Right lobe of liver (tissue), 6 donors: ENCODE measurements at regions not wholly inside any gene's neighbourhood (a gene's known extent, or its start where the extent isn't known, plus 50 kb on each side); places are given as distances from the start of the nearest gene placed in this dataset.

Source experiments
- ATAC-seq, 4 donors: fragments of 200-7000 bp; cut with Tn5 transposase; one replicate each; pipeline ENCODE4 v1.9.1; 2020; ENCODE audit warnings: mild to moderate bottlenecking in 4 of 4, moderate library complexity in 4 of 4
- DNase-seq, 3 donors: peaks; one replicate each; pipeline ENCODE4 v3.0.0-alpha.2; 2020
- H3K27ac ChIP-seq, 3 donors: fragments of 200-600 bp; one replicate each; pipeline ENCODE4 v1.8.0; 2022
- H3K27me3 ChIP-seq, 2 donors: fragments of 200-600 bp; one replicate each; pipeline ENCODE4 v1.8.0; 2022
- H3K36me3 ChIP-seq, 4 donors: fragments of 200-600 bp; sonication (generic) in 1 of 4; one replicate each; pipeline versions ENCODE4 v1.5.1 to v1.8.0; 2017 to 2022; ENCODE audit warnings: control low read depth in 1 of 4
- H3K4me1 ChIP-seq, 4 donors: fragments of 200-600 bp; sonication (generic) in 1 of 4; one replicate each; pipeline versions ENCODE4 v1.5.1 to v1.8.0; 2017 to 2022; ENCODE audit warnings: control low read depth in 1 of 4
- H3K4me3 ChIP-seq, 3 donors: fragments of 200-600 bp; one replicate each; pipeline ENCODE4 v1.8.0; 2022
- H3K9me3 ChIP-seq, 4 donors: fragments of 200-600 bp; sonication (generic) in 1 of 4; one replicate each; pipeline versions ENCODE4 v1.5.1 to v1.8.0; 2017 to 2022; ENCODE audit warnings: control low read depth in 1 of 4
- POLR2A ChIP-seq: fragments of 450-650 bp; IDR thresholded peaks from one replicate; pipeline ENCODE4 v1.6.1; 2017; ENCODE audit warnings: antibody characterized with exemption, mild to moderate bottlenecking
- WGBS: methylation state at CpG from one replicate; pipeline ENCODE4 v1.1.6; 2018; ENCODE audit warnings: low coverage, low lambda C conversion rate; ENCODE audit not compliant: insufficient coverage; ENCODE audit errors: missing lambda C conversion rate; 5-methylcytosine and 5-hydroxymethylcytosine counted together
- intact Hi-C, 2 donors: fragments of 100-400 bp; cut with DNase I; formaldehyde crosslinking; loops; one replicate each; pipeline versions ENCODE4 v1.11.2 to v1.14.1; 2022
- TF ChIP-seq, protein P1 (sequence below), 4 donors: fragments of 200-600 bp in 3 of 4; fragments of 450-650 bp in 1 of 4; IDR thresholded peaks; one replicate each; pipeline versions ENCODE4 v1.5.1 to v1.8.0; 2016 to 2022; ENCODE audit warnings: antibody characterized with exemption in 4 of 4, mild to moderate bottlenecking in 2 of 4
- donor health status: DM: no; HTN: yes; CAD: no.
- donor health status: DM: no; HTN: no; CAD: no.
- donor health status: DM: no; HTN: no; CAD: no.
- donor health status: DM: no; HTN: yes; CAD: no.
- donor health status: DM: no; HTN: yes; CAD: no.

- H3K4me3 ChIP-seq, result no peak overlapping the region
- no peak for DNase-seq
- H3K27ac ChIP-seq, result no peak overlapping the region
- TF ChIP-seq POLR2A, result no peak
- TF ChIP-seq, protein P1, sequence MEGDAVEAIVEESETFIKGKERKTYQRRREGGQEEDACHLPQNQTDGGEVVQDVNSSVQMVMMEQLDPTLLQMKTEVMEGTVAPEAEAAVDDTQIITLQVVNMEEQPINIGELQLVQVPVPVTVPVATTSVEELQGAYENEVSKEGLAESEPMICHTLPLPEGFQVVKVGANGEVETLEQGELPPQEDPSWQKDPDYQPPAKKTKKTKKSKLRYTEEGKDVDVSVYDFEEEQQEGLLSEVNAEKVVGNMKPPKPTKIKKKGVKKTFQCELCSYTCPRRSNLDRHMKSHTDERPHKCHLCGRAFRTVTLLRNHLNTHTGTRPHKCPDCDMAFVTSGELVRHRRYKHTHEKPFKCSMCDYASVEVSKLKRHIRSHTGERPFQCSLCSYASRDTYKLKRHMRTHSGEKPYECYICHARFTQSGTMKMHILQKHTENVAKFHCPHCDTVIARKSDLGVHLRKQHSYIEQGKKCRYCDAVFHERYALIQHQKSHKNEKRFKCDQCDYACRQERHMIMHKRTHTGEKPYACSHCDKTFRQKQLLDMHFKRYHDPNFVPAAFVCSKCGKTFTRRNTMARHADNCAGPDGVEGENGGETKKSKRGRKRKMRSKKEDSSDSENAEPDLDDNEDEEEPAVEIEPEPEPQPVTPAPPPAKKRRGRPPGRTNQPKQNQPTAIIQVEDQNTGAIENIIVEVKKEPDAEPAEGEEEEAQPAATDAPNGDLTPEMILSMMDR (IDR thresholded peaks at IDR 0.05), result no peak
- no peaks in the 10 kb centered on the region for H3K9me3 ChIP-seq
- H3K4me1 ChIP-seq, result no peaks in the 10 kb centered on the region
- no peaks in the 10 kb centered on the region for H3K36me3 ChIP-seq
- 37% methylated on average over 2 of the region's 2 CpGs for WGBS
- intact Hi-C loops, result no loop called here
- no peak for ATAC-seq
- H3K27me3 ChIP-seq, result no peaks in the 10 kb centered on the region
These were observed 644.2 kb upstream of the SEMA6A start for GRCh38 chr5:117218789-117219188.

GRCh38 chr5:117212866-117213265 lies 638.2 kb upstream of the SEMA6A start:
- Histone ChIP-seq H3K27ac (no peak overlapping the region), H3K4me1 (no peaks in the 10 kb centered on the region), H3K36me3 (no peaks in the 10 kb centered on the region), H3K4me3 (no peak overlapping the region), H3K9me3 (no peaks in the 10 kb centered on the region), H3K27me3 (no peaks in the 10 kb centered on the region)
- TF ChIP-seq, protein P1 (IDR thresholded peaks at IDR 0.05), result no peak
- TF ChIP-seq POLR2A, result no peak
- intact Hi-C loops, result no loop called here
- 71% methylated on average over 1 of the region's 1 CpG for WGBS
- DNase-seq, result no peak
- ATAC-seq, result no peak

DNA sequence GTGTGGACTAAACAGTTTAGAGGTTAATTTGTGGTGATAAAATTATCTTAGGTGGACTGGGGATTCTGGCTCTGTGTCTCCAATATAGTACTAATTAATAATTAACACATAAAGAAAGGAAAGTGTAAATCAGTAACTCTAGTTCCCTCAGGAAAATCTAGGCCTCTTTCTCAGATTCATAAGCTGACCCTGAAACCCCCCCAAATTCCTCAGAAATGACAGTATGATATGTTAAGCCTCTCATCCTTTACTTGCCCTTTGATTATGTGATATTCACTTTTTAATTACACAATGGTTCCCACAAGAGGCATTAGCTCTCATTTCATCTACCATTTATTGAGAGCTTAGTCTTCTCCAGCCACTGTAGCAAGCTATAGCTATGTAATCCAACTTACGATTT lies 636.2 kb upstream of the SEMA6A start:
- intact Hi-C loops, result no loop called here
- no peak for DNase-seq
- ATAC-seq, result no peak
- H3K27me3 ChIP-seq, result no peaks in the 10 kb centered on the region
- TF ChIP-seq POLR2A, result no peak
- TF ChIP-seq, protein P1 (IDR thresholded peaks at IDR 0.05), result no peak
- H3K4me3 ChIP-seq, result no peak overlapping the region
- no peaks in the 10 kb centered on the region for H3K9me3 ChIP-seq
- H3K36me3 ChIP-seq, result no peaks in the 10 kb centered on the region
- WGBS, result 50% methylated on average over 1 of the region's 1 CpG
- H3K4me1 ChIP-seq, result no peaks in the 10 kb centered on the region
- no peak overlapping the region for H3K27ac ChIP-seq

GRCh38 chr5:117209479-117209878 lies 634.9 kb upstream of the SEMA6A start:
- TF ChIP-seq POLR2A, result no peak
- TF ChIP-seq, protein P1 (IDR thresholded peaks at IDR 0.05), result no peak
- ATAC-seq, result no peak
- no peak overlapping the region for H3K27ac ChIP-seq
- DNase-seq, result no peak
- no peaks in the 10 kb centered on the region for H3K9me3 ChIP-seq
- H3K27me3 ChIP-seq, result no peaks in the 10 kb centered on the region
- H3K36me3 ChIP-seq, result no peaks in the 10 kb centered on the region
- 73% methylated on average over 3 of the region's 3 CpGs for WGBS
- H3K4me3 ChIP-seq, result no peak overlapping the region
- intact Hi-C loops, result no loop called here
- no peaks in the 10 kb centered on the region for H3K4me1 ChIP-seq

DNA sequence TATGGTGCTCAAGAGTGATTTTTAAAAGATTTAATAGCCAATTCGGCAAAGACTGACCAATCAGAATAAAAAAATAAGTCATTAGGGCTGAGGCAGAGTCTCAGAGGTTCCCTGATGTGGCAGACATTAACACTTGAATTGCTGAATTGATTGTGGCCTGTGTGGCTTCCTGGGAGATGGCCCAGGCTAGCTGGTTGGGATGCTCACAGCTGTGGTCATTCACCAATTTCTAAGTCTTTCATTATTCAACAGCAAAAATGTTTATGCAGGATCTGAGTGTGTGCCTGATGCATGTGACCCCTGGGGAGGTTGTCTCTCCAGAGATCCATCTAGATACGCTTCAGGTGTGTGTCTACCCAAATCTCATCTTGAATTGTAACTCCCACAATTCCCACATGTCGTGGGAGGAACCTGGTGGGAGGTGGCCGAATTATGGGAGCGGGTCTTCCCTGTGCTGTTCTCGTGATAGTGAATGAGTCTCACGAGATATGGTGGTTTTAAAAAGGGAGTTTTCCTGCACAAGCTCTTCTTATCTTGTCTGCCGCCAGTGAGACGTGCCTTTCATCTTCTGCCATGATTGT lies 632.6 kb upstream of the SEMA6A start:
- no peaks in the 10 kb centered on the region for H3K27me3 ChIP-seq
- WGBS, result 55% methylated on average over 9 of the region's 9 CpGs

More for the DNA sequence above, 632.6 kb upstream of the SEMA6A start:
- Histone ChIP-seq H3K36me3 (no peaks in the 10 kb centered on the region), H3K27ac (no peak overlapping the region), H3K4me3 (no peak overlapping the region), H3K4me1 (no peaks in the 10 kb centered on the region), H3K9me3 (no peaks in the 10 kb centered on the region)
- ATAC-seq (no peak), DNase-seq (no peak)
- TF ChIP-seq, protein P1 (IDR thresholded peaks at IDR 0.05), result no peak
- no peak for TF ChIP-seq POLR2A
- intact Hi-C loops, result no loop called here
